ENCODE measurements at regions not wholly inside any gene's neighbourhood (a gene's known extent, or its start where the extent isn't known, plus 50 kb on each side); places are given as distances from the start of the nearest gene placed in this dataset.

DNA sequence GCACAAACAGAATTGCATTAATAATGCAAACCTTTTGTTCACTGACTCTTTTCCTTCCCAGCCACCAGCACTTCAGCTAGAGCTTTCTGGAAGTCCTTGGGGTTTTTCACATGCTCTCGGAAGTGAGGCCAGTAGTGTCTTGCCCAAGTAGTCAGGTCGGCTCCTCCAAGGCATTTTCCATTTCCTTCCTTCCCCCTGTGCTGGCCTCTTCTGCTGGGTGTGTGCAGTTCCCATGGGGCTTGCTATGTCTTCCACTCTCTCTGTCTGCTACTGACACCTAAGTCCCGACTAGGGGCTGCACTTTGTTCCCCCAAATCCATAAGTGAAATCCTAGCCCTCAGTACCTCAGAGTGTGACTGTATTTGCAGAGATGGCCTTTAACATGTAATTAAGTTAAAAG, 175.6 kb upstream of the BMPER start:
- no peak for DNase-seq

DNA sequence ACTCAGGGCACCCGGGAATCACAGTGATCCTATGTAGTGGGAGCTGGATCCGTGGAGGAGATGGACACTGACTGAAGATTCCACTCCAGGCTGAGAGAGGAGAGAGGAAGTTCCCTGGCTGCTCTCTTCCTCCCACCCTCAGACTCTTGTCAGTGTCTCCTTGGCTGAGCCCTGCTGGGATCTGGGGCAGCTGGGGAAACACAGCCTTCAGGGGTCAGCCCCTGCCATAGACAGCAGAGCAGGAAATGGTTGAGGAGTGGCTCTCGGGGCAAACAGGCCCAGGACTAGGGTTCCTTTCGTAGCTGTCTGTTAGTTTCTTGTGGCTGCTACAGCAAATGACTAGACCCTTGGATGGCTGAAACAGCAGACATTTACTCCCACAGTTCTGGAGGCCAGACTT, 174.4 kb upstream of the BMPER start:
- DNase-seq = no peak

DNA sequence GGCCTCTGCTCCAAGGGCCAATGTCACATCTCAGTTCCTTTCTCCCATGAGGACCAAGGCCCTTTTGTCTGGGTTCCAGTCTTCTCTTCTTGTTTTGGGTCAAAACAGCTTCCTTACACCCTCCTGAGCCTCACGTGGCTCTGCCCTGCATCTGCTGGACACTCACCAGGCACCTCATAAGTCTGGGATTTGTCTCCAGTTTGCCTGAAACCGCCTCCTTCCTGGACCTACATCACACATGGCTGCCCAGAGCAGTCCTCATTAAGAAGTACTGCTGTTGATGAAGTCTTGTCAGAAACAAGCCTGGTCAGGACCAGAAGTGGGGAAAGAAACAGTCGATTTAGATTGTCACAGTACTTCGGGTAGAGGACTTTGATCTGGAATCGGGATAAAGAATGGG, 173.4 kb upstream of the BMPER start:
- DNase-seq = no peak

DNA sequence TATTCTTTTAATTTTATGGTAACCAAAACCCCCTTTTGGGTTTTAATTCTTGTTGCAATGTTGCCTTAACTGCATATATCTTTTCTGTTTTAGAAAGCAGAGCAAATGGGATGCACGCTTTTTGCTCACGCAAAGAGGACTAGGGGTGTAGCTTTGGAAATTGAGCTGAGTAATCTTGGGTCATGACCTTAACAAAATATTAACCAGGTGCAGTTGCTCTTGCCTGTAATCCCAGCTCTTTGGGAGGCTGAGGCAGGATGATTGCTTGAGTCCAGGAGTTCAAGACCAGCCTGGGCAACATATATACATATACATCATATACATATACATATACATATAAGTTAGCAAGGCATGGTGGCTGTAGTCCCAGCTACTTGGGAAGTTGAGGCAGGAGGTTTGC, 172.9 kb upstream of the BMPER start:
- no peak for DNase-seq

DNA sequence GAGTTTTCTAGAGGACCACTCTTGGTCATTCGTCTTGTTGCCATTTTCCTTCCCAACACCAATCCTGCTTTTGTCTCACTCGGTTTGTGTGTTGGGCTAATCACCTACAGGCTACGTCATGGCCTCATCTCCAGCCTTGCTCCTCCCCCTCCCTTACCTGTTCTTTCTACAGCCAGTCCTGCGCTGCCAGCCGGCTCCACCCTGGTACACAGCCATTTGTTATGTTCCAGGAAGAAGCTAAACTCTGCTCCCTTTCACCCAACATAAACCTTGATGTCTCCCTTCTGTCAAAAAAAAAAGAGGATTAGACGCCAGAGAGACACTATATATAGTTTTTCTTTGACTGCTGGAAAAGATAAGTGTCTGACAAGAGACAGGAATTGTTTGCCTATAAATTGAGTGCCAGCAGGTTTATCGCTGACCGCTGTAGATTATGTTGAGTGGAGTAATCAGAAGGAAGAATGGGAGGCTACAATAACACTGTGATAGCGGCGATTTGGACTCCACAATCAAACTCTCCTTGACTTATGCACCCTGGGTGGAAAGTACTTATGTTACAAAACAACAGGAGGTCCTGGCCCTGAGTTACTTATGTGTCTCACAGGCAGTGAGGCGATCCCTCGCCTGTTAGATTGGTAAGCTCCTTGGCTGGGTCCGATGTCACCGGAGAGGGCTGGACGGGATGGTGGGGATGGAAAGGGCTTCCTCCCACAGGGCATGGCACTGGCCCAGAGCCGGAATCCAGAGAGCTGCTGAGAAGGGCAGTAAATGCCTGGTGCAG, 171.3 kb upstream of the BMPER start:
- no peak for DNase-seq

DNA sequence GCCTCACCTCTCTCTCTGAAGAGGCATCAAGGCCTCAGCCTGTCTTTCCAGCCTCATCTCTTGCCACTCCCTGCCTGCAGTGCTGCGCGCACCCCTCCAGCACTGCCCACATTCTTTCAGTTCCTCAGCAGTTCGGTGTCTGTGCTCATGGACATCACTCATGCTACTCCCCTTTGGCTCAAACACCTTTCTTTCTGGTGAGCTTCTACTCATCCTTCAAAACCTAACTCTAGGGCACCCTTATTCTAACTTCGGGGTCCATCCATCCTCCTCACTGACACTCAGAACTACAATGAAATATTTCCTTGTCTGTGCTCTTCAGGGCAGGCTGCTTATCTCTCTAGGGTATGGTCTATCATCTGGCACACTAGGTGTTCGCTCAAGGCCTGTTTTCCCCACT, 169.9 kb upstream of the BMPER start:
- DNase-seq = no peak

DNA sequence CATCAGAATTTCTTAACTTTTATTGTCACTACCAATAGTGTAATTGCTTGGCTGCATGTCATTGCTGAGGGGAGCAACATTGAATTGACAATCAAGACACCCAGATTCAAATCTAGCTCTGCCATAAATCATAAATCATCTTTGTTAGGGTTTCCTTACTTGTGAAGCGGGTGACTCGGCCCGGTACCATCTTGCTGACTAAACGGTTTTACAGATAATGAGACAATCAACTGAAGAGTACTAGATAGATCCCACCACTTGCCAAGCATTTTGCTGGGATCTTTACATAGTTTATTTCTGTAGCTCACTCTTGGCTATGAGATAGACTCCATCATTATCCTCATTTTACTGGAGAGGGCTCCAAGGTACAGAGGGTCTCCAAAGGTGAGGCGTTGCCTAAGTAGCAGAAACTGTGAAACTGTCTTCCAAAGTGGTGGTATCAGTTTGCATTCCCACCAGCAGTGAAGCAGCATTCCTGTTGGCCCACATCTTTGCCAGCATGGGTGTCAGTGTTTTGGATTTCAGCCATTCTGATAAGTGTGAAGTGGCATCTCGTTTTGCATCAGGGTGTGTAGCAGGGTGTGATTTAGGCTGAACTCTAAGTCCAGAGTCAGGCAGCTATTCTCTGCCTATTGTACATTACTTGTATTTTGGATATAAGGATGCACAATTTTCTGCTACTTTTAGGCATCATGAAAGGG, 168.7 kb upstream of the BMPER start:
- no peak for DNase-seq

DNA sequence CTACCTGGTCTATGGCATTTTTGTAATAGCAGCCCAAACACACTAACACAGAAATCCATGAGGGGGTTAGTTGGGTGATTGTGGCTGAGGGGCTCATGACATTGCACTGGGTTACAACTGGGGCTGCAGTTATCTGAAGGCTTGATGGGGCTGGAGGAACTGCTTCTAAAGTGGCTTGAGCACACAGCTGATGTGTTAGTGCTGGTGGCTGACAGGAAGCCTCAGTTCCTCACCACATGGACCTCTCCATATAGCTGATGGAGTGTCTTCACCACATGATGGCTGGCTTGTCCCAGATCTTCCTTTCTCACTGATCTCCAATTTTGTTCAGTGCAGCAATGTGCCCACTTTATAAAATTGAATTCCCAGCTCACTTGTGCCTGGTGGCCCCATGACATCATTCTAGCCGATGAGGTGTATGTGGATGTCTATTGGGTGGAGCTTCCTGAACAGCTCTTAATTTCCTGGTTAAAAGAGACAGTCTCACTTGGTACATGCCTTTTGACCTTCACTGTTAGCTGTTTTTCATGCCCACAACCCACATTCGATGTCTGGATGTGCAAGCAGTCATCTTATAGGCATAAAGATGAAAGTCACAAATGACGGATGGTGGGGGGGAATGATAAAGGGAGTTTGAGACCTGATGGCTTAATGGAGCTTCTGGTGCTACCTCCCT, 166.9 kb upstream of the BMPER start:
- no peak for DNase-seq

DNA sequence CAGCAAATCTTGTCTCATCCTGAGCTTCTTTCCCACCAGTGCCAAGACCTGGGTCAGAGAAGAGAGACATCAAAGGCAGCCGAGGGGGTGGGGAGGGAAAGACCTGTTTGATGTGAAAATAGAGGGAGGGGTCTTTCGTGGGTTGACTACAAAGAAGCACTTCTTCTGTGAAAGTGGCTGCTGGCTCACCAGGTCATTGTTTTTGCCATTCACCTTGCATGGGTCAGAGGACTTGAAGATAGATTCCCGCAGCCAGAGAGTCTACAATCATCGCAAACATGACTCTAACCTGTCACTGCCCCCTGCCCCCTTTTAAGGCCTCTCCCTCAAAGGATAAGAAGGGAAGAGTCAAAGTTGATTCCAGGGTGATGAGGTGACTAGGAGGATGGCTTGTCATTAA, 166.1 kb upstream of the BMPER start:
- DNase-seq = no peak

DNA sequence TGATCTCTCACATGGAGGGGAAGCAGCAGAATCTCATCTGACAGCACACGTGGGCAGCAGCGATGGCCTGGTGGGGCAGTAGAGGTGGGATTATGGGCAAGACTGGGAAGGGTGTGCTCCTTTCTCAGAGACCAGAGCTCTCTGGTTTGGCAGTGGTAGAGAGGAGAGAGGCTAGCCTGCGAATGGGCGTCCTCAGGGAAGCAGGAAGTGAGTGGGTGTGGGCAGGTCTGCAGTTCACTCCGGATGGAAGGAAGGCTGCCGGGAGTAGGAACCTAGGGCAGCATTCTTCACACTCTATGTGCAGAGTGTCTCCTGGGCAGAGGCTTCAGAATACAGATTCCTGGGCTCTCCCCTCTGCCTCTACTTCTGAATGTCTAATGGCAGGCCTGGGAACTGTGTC, 162.8 kb upstream of the BMPER start:
- DNase-seq = no peak

DNA sequence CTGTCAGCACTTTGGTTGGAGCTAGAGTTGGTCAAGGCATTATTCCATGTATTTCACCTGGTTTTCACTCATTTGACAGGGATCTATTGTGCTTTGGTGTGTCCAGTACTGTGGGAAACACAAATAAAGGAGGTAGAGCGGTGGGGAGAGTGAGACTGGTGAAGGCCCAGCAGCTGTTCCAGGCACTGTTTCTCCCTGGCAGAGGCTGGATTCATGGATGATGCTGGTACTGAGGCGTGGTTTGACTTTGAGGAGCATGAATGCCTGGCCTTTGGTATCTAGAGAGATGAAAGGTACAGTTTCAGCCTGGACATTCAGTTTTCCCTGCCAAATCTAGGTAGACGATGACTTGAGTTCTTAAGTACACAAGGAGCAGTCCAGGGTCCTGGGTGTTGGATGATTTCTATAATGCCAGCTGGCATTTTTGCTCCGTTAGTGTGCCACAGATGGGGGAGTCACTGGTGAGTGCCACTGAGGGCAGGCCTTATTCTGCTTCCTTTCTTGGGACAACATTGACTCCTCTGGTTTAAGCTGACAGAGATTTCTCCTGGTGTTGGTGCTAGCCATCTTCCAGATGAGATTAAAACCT, 162.2 kb upstream of the BMPER start:
- DNase-seq = no peak

DNA sequence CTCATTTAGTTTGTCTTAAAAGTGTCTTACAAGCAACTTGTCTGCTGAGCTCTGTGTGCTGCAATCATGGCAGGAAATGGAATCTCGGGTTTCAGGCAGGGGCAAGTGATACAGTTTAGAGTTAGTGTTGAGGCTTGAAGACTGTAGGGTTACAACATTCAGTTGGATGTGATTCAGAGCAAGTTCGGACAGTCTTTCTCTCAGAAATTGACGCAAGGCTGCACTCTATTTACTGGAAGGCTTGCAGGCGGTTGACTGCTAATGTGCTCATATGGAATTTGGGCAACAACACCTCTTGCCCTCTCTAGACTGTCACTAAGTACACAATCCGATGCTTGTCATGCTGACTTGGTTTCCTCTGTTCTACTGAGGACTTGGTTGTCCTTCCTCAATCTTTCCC, 161.7 kb upstream of the BMPER start:
- DNase-seq = no peak

DNA sequence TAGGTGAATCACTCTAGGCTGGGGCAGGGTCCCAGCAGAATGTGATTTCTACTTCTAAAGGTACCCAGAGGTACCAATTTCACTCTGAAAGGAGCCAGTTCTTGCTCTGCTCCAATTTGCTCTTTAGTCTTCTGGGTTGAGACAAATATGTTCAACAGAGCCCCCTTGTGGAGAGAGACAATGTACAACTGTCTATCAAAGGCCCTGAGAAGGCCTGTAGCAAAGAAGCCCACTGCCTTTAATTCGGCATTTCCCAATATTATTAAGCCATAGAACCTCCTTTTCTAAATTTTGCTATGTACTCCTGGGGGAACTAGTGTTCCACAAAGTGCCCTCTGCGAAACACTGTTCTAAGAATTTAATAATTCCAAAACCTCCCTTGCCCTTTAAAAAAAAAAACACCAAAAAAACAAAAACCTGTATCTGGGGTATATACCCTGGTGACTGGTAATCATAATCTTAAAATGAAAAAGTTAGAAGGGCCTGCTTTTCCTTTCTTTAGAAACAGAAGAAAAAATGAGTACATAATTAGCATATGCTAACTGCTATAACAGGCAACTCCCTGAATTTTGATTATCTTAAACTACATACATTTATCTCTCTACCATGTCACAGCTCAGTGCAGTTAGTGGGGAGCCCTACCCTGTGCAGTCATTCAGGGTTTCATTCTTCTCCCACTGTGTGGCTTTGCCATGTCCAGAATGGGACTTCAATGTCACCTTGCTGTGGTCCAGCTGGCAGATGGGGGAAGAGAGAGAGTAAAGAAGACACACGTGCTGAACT, 160.9 kb upstream of the BMPER start:
- DNase-seq = peak; percentile 51

DNA sequence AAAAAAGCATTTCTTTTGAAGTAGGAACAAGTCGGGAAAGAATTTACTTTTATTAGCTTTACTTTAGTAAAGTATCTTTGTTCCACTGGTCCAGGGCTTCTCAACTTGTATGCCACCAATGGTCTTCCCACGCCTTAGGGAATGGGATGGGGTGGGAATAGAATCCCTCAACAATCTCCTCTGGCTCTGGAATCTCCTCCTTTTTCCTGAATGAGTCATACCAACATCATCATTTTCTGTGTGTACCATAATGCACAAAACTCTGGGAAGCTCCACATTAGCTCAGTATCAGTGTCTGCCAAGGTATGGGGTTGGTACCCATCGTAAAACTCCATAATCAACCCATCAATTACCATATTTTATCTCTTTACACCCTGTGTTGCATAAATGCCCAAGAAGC, 159.4 kb upstream of the BMPER start:
- DNase-seq = no peak

DNA sequence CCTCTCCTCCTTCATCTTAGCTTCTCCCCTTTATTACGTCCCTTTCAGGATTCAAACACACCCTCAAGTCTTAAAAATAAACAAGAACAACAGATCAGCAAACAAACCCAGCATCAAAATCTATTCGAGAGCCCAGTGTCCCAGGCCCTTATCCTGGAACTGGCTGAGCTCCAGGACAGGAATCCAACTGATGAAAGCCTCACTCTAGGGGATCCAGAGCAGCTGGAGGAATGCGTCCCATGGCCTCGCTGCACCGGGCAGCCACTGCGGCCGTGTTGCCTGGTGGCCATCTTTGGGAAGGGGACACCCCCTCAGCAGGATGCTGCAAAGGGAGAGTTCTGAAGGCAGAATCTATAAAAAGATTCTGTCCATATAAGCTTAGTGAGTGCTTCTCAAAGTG, 156.5 kb upstream of the BMPER start:
- DNase-seq = no peak

DNA sequence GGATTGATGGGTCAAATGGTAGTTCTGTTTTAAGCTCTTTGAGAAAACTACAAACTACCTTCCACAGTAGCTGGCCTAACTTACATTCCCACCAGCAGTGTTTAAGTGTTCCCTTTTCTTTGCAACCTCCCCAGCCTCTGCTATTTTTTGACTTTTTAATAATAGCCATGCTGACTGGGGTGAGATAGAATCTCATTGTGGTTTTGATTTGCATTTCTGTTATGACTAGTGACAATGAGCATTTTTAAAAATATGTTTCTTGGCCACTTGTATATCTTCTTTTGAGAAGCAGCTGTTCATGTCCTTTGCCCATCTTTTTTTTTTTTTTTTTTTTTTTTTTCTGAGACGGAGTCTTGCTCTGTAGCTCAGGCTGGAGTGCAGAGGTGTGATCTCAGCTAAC, 155.2 kb upstream of the BMPER start:
- DNase-seq = no peak

DNA sequence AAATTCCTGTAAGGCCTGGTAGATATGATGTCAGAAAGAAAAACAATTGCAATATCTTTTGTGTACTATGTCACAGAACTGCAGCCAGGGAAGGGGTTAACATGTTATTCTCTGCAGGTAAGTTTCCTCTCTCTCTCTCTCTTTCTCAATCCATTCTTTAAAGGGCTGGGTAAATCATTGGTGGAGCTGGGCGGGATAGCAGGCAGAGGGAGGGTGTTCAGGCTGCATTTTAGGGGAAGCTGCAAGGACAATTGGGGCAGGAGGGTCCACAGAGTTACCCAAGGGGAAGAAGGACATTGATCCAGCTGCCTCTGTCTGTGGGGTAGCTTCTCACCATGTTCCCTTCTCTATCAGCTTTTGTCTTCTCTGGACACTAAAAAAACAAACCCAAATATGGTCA, 153.9 kb upstream of the BMPER start:
- DNase-seq = no peak

DNA sequence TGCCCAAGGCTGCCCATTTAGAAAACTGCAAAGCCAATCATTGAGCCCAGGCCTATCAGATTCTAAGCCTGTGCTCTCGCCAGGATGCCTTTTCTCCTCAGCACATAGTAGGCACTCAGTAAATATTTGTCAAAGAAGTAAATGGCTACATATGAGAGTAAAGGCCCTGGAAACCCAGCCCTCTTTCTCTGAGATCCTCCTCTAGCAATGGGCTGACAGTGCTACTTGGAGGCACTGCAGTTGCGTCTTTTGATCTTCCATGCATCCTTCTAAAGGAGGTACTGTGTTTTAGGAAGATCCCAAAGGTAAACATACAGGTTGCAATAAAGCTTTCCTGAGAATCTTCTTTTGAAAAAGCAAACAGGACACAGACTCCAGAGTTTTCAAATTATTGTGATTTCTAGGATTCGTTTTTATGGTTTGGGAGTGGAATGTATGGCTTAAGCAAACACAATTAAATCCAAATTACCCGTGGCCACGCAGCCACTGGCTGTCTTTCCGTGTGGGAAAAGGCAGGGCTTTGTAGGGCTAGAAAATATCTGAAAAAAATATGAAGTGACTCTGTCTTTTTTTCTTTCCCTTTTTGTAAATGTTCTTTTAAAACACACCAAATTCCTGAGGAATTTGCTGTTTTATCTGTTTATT, 151.3 kb upstream of the BMPER start:
- DNase-seq = no peak

DNA sequence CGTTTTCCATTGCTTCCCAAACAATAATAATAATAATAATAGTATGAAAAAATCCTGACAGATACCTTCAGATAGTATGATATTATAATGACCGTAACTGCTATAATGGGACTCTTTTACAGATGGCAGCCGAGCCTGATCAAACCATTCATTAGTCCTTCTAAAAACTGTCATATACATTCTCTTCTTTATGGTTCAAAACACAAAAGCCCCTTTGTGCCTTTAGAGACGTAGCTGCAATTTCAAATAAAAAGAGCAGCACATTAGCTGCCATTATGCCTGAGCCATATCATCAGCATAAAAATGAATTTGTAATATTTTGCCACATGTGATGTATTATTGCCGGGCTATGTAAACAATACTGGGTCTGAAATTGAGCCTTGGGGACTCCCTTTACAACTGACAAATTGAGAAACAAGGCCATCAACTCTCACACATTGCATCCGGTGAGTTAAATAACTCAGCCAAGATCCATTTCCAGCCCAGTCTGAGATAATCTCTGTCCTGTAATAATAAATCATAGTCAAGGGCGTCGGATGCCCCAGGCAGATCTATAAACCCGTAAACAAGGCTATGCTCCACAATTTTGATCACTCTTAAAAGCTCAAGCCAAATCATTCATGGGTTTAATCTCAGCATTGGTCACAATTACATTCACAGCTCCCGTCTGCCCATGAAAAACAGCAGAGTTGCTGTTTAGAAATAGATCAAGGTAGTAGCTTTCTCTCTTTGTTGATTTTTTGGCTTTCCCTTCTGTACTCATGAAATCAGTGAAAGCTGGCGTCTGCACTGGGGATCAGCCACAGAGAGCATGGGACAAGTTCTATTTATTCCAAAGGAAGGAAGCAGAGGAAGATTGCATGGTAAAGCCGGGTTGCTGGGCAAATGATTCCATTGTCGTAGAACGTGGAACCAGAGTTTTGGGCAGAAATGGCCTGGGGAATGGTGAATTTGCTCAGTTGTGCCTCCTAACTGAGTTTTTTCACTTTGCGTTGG, 150.1 kb upstream of the BMPER start:
- DNase-seq = no peak

DNA sequence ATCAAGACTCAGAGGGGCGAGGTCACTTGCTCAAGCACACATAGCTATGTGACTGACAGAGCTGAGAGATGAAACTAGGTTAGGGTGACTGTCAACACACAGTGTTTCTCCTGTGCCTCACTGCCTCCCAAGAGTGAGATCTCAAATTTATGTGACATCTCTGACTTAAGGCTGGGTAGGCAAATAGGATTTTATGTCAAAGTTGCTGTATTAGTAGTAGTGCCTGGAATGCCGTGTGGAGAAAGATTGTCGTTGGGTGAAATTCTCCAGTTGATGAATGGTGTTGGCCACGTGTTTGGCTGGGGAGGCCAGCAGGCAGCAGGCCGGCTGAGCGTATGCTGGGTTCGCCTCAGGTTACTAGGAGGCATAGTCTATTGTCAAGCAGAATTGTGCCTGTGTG, 148.3 kb upstream of the BMPER start:
- no peak for DNase-seq

DNA sequence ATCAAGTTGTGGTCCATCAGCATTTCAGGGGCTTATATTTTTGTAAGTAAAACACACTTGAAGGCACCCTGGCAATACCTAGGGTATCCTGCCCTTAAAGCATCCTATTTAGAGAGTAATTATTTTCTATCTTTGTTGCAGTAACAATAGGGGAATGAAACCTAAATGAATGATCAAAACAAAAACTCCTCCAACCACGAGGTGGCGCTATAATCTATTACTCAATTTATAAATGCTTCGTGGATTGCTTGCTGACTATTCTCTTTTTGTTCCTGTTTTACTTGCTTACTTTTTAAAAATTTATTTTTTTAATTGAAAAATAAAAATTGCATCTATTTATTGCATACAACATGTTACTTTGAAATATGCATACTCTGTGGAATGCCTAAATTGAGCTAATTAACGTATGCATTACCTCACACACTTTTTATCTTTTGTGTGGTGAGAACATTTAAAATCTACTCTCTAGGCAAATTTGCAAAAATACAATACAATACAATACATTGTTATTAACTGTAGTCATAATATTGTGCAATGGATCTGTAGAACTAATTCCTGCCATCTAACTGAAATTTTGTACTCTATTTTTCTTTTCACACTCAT, 147.7 kb upstream of the BMPER start:
- peak; percentile 49 for DNase-seq

Data from RPMI8226 (cell line).